ENCODE measurements at regions not wholly inside any gene's neighbourhood (a gene's known extent, or its start where the extent isn't known, plus 50 kb on each side); places are given as distances from the start of the nearest gene placed in this dataset.

- Histone ChIP-seq H3K36me3 (ENCODE audit: control insufficient read depth, insufficient read depth, low read length) (no peaks in the 10 kb centered on the region), H3K4me2 (ENCODE audit: insufficient read depth, low read length) (no peak overlapping the region), H2AFZ (ENCODE audit: low read depth, low read length) (no peak overlapping the region), H3K9ac (ENCODE audit: insufficient read depth in 1 of 2, low read depth in 2 of 2, low read length in 2 of 2) (no peak overlapping the region), H4K20me1 (replicated peaks; ENCODE audit: control insufficient read depth, insufficient read depth, low read length) (no peaks in the 10 kb centered on the region), H3K4me3 (no peak overlapping the region), H3K4me1 (replicated peaks in 1 of 2; ENCODE audit: control insufficient read depth in 2 of 2, insufficient read depth in 2 of 2, low read length in 2 of 2) (no peaks in the 10 kb centered on the region), H3K79me2 (ENCODE audit: control insufficient read depth, insufficient read depth, low read length) (no peaks in the 10 kb centered on the region), H3K27ac (ENCODE audit: extremely low read depth, low read depth, low read length) (no peak overlapping the region), H3K9me3 (replicated peaks; ENCODE audit: control insufficient read depth, insufficient read depth, low read depth, low read length) (no peaks in the 10 kb centered on the region), H3K9me1 (ENCODE audit: control insufficient read depth, insufficient read depth, low read length) (no peaks in the 10 kb centered on the region), H3K27me3 (ENCODE audit: control insufficient read depth in 2 of 2, insufficient read depth in 2 of 2, low read length in 2 of 2) (no peaks in the 10 kb centered on the region)
- in situ Hi-C loops (cut with MboI) = no loop called here
- WGBS (ENCODE audit: insufficient coverage, low coverage, missing lambda C conversion rate) = 0% methylated on average over 3 of the region's 3 CpGs
- ATAC-seq = no peak
- CTCF ChIA-PET (ENCODE audit: low intra/inter-chr PET ratio) = no interaction called here
- intact Hi-C loops (cut with micrococcal nuclease) = no loop called here
- BruUV-seq (replicated peaks) = no TSS peak
- DNase-seq (ENCODE audit: extremely low read depth in 1 of 4, low spot score in 3 of 4) = no peak
- POLR2A ChIA-PET = no interaction called here
- FAIRE-seq = no peak
- no peak for TF ChIP-seq ZNF184 (CRISPR knock-in tag; IDR thresholded peaks at IDR 0.05)
- no peak for TF ChIP-seq TCF7L2 (IDR thresholded peaks at IDR 0.05; ENCODE audit: low read depth, low read length)
These were observed 298.7 kb upstream of the SRRM4 start for GRCh38 chr12:118682656-118683055.

- no peaks in the 10 kb centered on the region for H3K27me3 ChIP-seq (ENCODE audit: control insufficient read depth in 2 of 2, insufficient read depth in 2 of 2, low read length in 2 of 2)
- 0% methylated on average over 1 of the region's 1 CpG for WGBS (ENCODE audit: insufficient coverage, low coverage, missing lambda C conversion rate)
- in situ Hi-C loops (cut with MboI) = no loop called here
- H3K4me3 ChIP-seq = no peak overlapping the region
- no peaks in the 10 kb centered on the region for H3K4me1 ChIP-seq (replicated peaks in 1 of 2; ENCODE audit: control insufficient read depth in 2 of 2, insufficient read depth in 2 of 2, low read length in 2 of 2)
- no peak for TF ChIP-seq NR0B1 (IDR thresholded peaks at IDR 0.05; ENCODE audit: partially characterized antibody)
- no peak for TF ChIP-seq E4F1 (CRISPR knock-in tag; IDR thresholded peaks at IDR 0.05; ENCODE audit: borderline replicate concordance)
- TF ChIP-seq HMGN3 (IDR thresholded peaks at IDR 0.05; ENCODE audit: borderline replicate concordance, extremely low read depth, insufficient read length, low read depth, low read length) = no peak
- TF ChIP-seq NCOA4 (IDR thresholded peaks at IDR 0.05; ENCODE audit: partially characterized antibody) = no peak
- TF ChIP-seq ZNF253 (CRISPR knock-in tag; conservative IDR thresholded peaks at IDR 0.05) = no peak
- no peaks in the 10 kb centered on the region for H3K79me2 ChIP-seq (ENCODE audit: control insufficient read depth, insufficient read depth, low read length)
- FAIRE-seq = no peak
- POLR2A ChIA-PET = no interaction called here
- no peak for ATAC-seq
- no peaks in the 10 kb centered on the region for H4K20me1 ChIP-seq (replicated peaks; ENCODE audit: control insufficient read depth, insufficient read depth, low read length)
- no peak overlapping the region for H2AFZ ChIP-seq (ENCODE audit: low read depth, low read length)
- no TSS peak for BruUV-seq (replicated peaks)
- H3K9me3 ChIP-seq (replicated peaks; ENCODE audit: control insufficient read depth, insufficient read depth, low read depth, low read length) = no peaks in the 10 kb centered on the region
- no peak for DNase-seq (ENCODE audit: extremely low read depth in 1 of 4, low spot score in 3 of 4)
- intact Hi-C loops (cut with micrococcal nuclease) = no loop called here
- CTCF ChIA-PET (ENCODE audit: low intra/inter-chr PET ratio) = no interaction called here
- no peak overlapping the region for H3K4me2 ChIP-seq (ENCODE audit: insufficient read depth, low read length)
- H3K36me3 ChIP-seq (ENCODE audit: control insufficient read depth, insufficient read depth, low read length) = no peaks in the 10 kb centered on the region
- no peaks in the 10 kb centered on the region for H3K9me1 ChIP-seq (ENCODE audit: control insufficient read depth, insufficient read depth, low read length)
- no peak overlapping the region for H3K27ac ChIP-seq (ENCODE audit: extremely low read depth, low read depth, low read length)
- no peak overlapping the region for H3K9ac ChIP-seq (ENCODE audit: insufficient read depth in 1 of 2, low read depth in 2 of 2, low read length in 2 of 2)
These were observed 295.2 kb upstream of the SRRM4 start for GRCh38 chr12:118685983-118686607.
